HCT116 (cell line): ENCODE measurements at regions not wholly inside any gene's neighbourhood (a gene's known extent, or its start where the extent isn't known, plus 50 kb on each side); places are given as distances from the start of the nearest gene placed in this dataset.
A peak's percentile ranks its signal among the peaks of the same experiment; 100 is the strongest.

ENCODE experiments used
- ATAC-seq: fragments of 200-7000 bp; cut with Tn5 transposase; 2 replicates; pipeline ENCODE4 v1.9.1; 2020; ENCODE audit warnings: mild to moderate bottlenecking, moderate library complexity
- BruUV-seq: library from RNA; stranded (reverse); fragments of 400-500 nt; replicated peaks from 2 replicates; lab custom pipeline; 2021; lab: Mats Ljungman, UMichigan
- CTCF ChIA-PET: fragments of 300-600 bp; sonication (Branson Sonifier 250); formaldehyde crosslinking; loops from one replicate; lab custom pipeline; 2021; ENCODE audit warnings: antibody characterized with exemption; lab: Charles Lee
- POLR2A ChIA-PET: fragments of 300-600, 350-600 bp; sonication (Branson Sonifier 250); formaldehyde crosslinking; loops from one replicate; lab custom pipeline; 2021; ENCODE audit warnings: antibody characterized with exemption; lab: Charles Lee
- RAD21 ChIA-PET, 2 experiments: fragments of 300-600 bp; sonication (Branson Sonifier 250); formaldehyde crosslinking; loops; one replicate each; lab custom pipeline; 2023; ENCODE audit warnings: low total read pairs in 2 of 2; ENCODE audit not compliant: uncharacterized antibody in 2 of 2, unreplicated experiment in 2 of 2, low non-redundant PET in 1 of 2; lab: Charles Lee
- DNase-seq: peaks from one replicate; pipeline ENCODE4 v3.0.0-alpha.2; 2010; ENCODE audit warnings: low read depth, low spot score
- H2AFZ ChIP-seq: fragments of 200-600 bp; shearing (Covaris generic), sonication (generic); 2 replicates; pipeline ENCODE4 v1.6.1; 2017; ENCODE audit warnings: low read depth, mixed run types, mixed read lengths, antibody characterized with exemption, low read length; ENCODE audit not compliant: poor library complexity, severe bottlenecking
- H3K27ac ChIP-seq: 2 replicates; pipeline ENCODE4 v1.5.1; 2012; ENCODE audit warnings: low read depth, low read length
- H3K27me3 ChIP-seq: fragments of 200-600 bp; sonication (generic); 2 replicates; pipeline ENCODE4 v1.6.1; 2016; ENCODE audit warnings: mixed run types, low read length, mixed read lengths; ENCODE audit not compliant: insufficient read depth
- H3K36me3 ChIP-seq, 2 experiments: fragments of 200-500 bp in 1 of 2; fragments of 200-600 bp in 1 of 2; sonication (Bioruptor generic) in 1 of 2; sonication (generic) in 1 of 2; 2 replicates each; pipeline versions ENCODE4 v1.5.1 to v1.6.1; 2014 to 2016; ENCODE audit warnings: low read length in 2 of 2, inconsistent platforms in 1 of 2, mixed read lengths in 1 of 2, mixed run types in 1 of 2; ENCODE audit not compliant: insufficient read depth in 2 of 2, control insufficient read depth in 1 of 2
- H3K4me1 ChIP-seq, 2 experiments: fragments of 200-600 bp in 1 of 2; sonication (generic) in 1 of 2; 2 replicates each; pipeline versions ENCODE4 v1.5.1 to v1.6.1; 2012 to 2017; ENCODE audit warnings: low read length in 2 of 2, inconsistent platforms in 1 of 2, mild to moderate bottlenecking in 1 of 2, mixed read lengths in 1 of 2, mixed run types in 1 of 2, moderate library complexity in 1 of 2; ENCODE audit not compliant: insufficient read depth in 2 of 2, control insufficient read depth in 1 of 2
- H3K4me2 ChIP-seq: fragments of 200-600 bp; sonication (generic); 2 replicates; pipeline ENCODE4 v1.6.1; 2017; ENCODE audit warnings: mixed run types, low read length, mixed read lengths
- H3K4me3 ChIP-seq, 2 experiments: fragments of 200-600 bp in 1 of 2; sonication (generic) in 1 of 2; replicated peaks in 1 of 2; 2 replicates each; pipeline ENCODE4 v1.5.1; 2011 to 2016; ENCODE audit warnings: low read length in 2 of 2, control low read depth in 1 of 2, low read depth in 1 of 2, mild to moderate bottlenecking in 1 of 2, mixed read lengths in 1 of 2, mixed run types in 1 of 2
- H3K79me2 ChIP-seq: fragments of 200-600 bp; sonication (generic); 2 replicates; pipeline ENCODE4 v1.6.1; 2017; ENCODE audit warnings: mild to moderate bottlenecking, mixed run types, low read length, moderate library complexity, mixed read lengths; ENCODE audit not compliant: insufficient read depth
- H3K9ac ChIP-seq: fragments of 200-600 bp; sonication (generic); 2 replicates; pipeline ENCODE4 v1.6.1; 2016; ENCODE audit warnings: low read length, mixed read lengths
- H3K9me2 ChIP-seq: fragments of 200-600 bp; sonication (generic), shearing (Covaris generic); 2 replicates; pipeline ENCODE4 v1.6.1; 2017; ENCODE audit warnings: mixed run types, mild to moderate bottlenecking, moderate library complexity; ENCODE audit not compliant: insufficient read depth
- H3K9me3 ChIP-seq, 2 experiments: fragments of 200-500 bp in 1 of 2; fragments of 200-600 bp in 1 of 2; sonication (Bioruptor generic) in 1 of 2; sonication (generic) in 1 of 2; 2 replicates each; pipeline ENCODE4 v1.6.1; 2014 to 2017; ENCODE audit warnings: low read length in 2 of 2, mixed read lengths in 2 of 2, inconsistent platforms in 1 of 2, low read depth in 1 of 2, mild to moderate bottlenecking in 1 of 2, mixed run types in 1 of 2, moderate library complexity in 1 of 2; ENCODE audit not compliant: control insufficient read depth in 1 of 2, insufficient read depth in 1 of 2
- H4K20me1 ChIP-seq: fragments of 200-600 bp; sonication (generic), shearing (Covaris generic); 2 replicates; pipeline ENCODE4 v1.6.1; 2017; ENCODE audit warnings: mixed run types, mild to moderate bottlenecking, moderate library complexity; ENCODE audit not compliant: insufficient read depth
- CBX3 ChIP-seq: IDR thresholded peaks from 2 replicates; pipeline ENCODE4 v1.6.1; 2012; ENCODE audit warnings: low read depth
- CEBPB ChIP-seq: IDR thresholded peaks from 2 replicates; pipeline ENCODE4 v1.6.1; 2012; ENCODE audit warnings: low read depth
- EGR1 ChIP-seq: IDR thresholded peaks from 2 replicates; pipeline ENCODE4 v1.6.1; 2012; ENCODE audit warnings: low read depth
- ELF1 ChIP-seq: IDR thresholded peaks from 2 replicates; pipeline ENCODE4 v1.6.1; 2012; ENCODE audit warnings: low read depth, borderline replicate concordance
- EZH2 ChIP-seq: fragments of 200-600 bp; sonication (generic); IDR thresholded peaks from 2 replicates; pipeline ENCODE4 v1.6.1; 2017; ENCODE audit warnings: antibody characterized with exemption, mixed run types
- EZH2phosphoT487 ChIP-seq: fragments of 200-600 bp; IDR thresholded peaks from 2 replicates; pipeline ENCODE4 v1.6.1; 2018; ENCODE audit warnings: antibody characterized with exemption, borderline replicate concordance
- FOSL1 ChIP-seq: IDR thresholded peaks from 2 replicates; pipeline ENCODE4 v1.6.1; 2012; ENCODE audit warnings: low read depth
- JUND ChIP-seq: IDR thresholded peaks from 2 replicates; pipeline ENCODE4 v1.6.1; 2012
- POLR2AphosphoS5 ChIP-seq: IDR thresholded peaks from 2 replicates; pipeline ENCODE4 v1.6.1; 2011; ENCODE audit warnings: mild to moderate bottlenecking, low read depth, low read length, moderate library complexity
- RAD21 ChIP-seq: IDR thresholded peaks from 2 replicates; pipeline ENCODE4 v1.6.1; 2012; ENCODE audit warnings: low read depth, mild to moderate bottlenecking
- SIN3A ChIP-seq: IDR thresholded peaks from 2 replicates; pipeline ENCODE4 v1.6.1; 2012; ENCODE audit warnings: low read depth
- SP1 ChIP-seq: IDR thresholded peaks from 2 replicates; pipeline ENCODE4 v1.6.1; 2012; ENCODE audit warnings: low read depth
- SRF ChIP-seq: IDR thresholded peaks from 2 replicates; pipeline ENCODE4 v1.6.1; 2012; ENCODE audit warnings: low read depth
- TCF7L2 ChIP-seq: IDR thresholded peaks from 2 replicates; pipeline ENCODE4 v1.7.0; 2011; ENCODE audit warnings: borderline replicate concordance, inconsistent platforms; ENCODE audit not compliant: insufficient read depth, insufficient read length; ENCODE audit errors: extremely low read depth
- YY1 ChIP-seq: IDR thresholded peaks from 2 replicates; pipeline ENCODE4 v1.6.1; 2011; ENCODE audit warnings: low read length, low read depth, moderate library complexity, mild to moderate bottlenecking; ENCODE audit not compliant: insufficient replicate concordance; ENCODE audit errors: extremely low read depth
- ZFX ChIP-seq: fragments of 450-650 bp; IDR thresholded peaks from 2 replicates; pipeline ENCODE4 v1.6.1; 2017
- ZNF274 ChIP-seq: fragments of 200-500 bp; sonication (Bioruptor generic); IDR thresholded peaks from 2 replicates; pipeline ENCODE4 v1.6.1; 2014; ENCODE audit warnings: mild to moderate bottlenecking, low read depth, low read length, inconsistent platforms
- intact Hi-C: fragments of 100-400 bp; cut with micrococcal nuclease; formaldehyde crosslinking; loops from 2 replicates; pipeline ENCODE4 v1.10.0; 2022
- TF ChIP-seq, protein P1 (sequence below): IDR thresholded peaks from 2 replicates; pipeline ENCODE4 v1.6.1; 2012
- TF ChIP-seq, protein P2 (sequence below), 3 experiments: fragments of 200-600 bp in 1 of 3; sonication (generic) in 1 of 3; IDR thresholded peaks in 2 of 3; conservative IDR thresholded peaks in 1 of 3; 2 replicates each; pipeline ENCODE4 v1.5.1; 2012 to 2017; ENCODE audit warnings: low read depth in 2 of 3, low read length in 2 of 3, antibody characterized with exemption in 1 of 3, borderline replicate concordance in 1 of 3, control low read depth in 1 of 3, mild to moderate bottlenecking in 1 of 3, mixed read lengths in 1 of 3, mixed run types in 1 of 3, moderate library complexity in 1 of 3; ENCODE audit not compliant: insufficient read depth in 1 of 3
- TF ChIP-seq, protein P3 (sequence below): IDR thresholded peaks from 2 replicates; pipeline ENCODE4 v1.6.1; 2012; ENCODE audit warnings: low read depth
- TF ChIP-seq, protein P4 (sequence below): IDR thresholded peaks from 2 replicates; pipeline ENCODE4 v1.6.1; 2012

DNA sequence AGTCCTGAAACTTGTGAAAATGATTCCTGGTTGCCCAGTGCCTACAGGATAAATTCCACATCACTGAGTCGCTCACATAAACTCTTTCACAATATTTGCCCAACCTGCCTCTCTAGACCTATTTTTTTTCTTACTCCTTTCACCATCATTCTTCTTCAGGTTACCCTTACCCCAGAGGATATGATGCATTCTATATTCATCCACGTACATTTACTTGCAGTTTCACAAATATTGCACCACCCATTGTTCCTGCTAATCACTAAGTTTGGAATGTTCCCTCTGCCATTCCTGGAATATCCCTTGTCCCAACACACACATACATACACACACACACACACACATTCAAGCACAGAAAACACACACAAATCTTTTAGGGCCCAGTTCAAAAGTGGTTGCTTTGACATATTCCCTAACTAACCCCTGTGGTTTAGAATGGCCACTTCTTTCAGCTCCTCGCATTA lies 379.5 kb downstream of the ETS1 start:
- Histone ChIP-seq H3K36me3 (0 out of 4 replicates have a peak, but pooled peaks cover 0 to 5% of the 10 kb centered on the region in 2 experiments), H3K4me1 (peaks cover 38 to 51% of the 10 kb centered on the region in 2 experiments), H3K79me2 (no peaks in the 10 kb centered on the region), H2AFZ (peak overlapping the region; percentile 5), H3K9ac (peak overlapping the region; percentile 6; the same call in 1 of the 2 replicates), H3K4me2 (peak overlapping the region; percentile 73), H3K9me2 (no peaks in the 10 kb centered on the region; the same call in 1 of the 2 replicates), H3K27ac (no peak overlapping the region), H3K9me3 (no peaks in the 10 kb centered on the region), H3K4me3 (peak overlapping the region in 1 of 2 experiments; percentile 17; a peak in 1 of 4 replicates), H4K20me1 (no peaks in the 10 kb centered on the region), H3K27me3 (no peaks in the 10 kb centered on the region)
- intact Hi-C loops = loop anchor here (5.0 kb wide), 1 partner anchor 239 kb away; no protein-coding TSS in a partner anchor
- peak; percentile 35 for ATAC-seq
- CTCF ChIA-PET = no interaction called here
- POLR2A ChIA-PET = no interaction called here
- BruUV-seq = no TSS peak
- peak; percentile 77 for DNase-seq
- RAD21 ChIA-PET = no interaction called here
- TF ChIP-seq SP1 = peak; percentile 85
- TF ChIP-seq, protein P1, sequence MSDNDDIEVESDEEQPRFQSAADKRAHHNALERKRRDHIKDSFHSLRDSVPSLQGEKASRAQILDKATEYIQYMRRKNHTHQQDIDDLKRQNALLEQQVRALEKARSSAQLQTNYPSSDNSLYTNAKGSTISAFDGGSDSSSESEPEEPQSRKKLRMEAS = peak; percentile 38
- TF ChIP-seq ELF1 = no peak
- TF ChIP-seq JUND = peak; percentile 81
- TF ChIP-seq FOSL1 = peak; percentile 84
- peak; percentile 84 for TF ChIP-seq CBX3
- TF ChIP-seq ZNF274 = no peak
- TF ChIP-seq SRF = 0 out of 2 replicates have a peak, but pooled peaks have one; percentile 48
- TF ChIP-seq, protein P2, sequence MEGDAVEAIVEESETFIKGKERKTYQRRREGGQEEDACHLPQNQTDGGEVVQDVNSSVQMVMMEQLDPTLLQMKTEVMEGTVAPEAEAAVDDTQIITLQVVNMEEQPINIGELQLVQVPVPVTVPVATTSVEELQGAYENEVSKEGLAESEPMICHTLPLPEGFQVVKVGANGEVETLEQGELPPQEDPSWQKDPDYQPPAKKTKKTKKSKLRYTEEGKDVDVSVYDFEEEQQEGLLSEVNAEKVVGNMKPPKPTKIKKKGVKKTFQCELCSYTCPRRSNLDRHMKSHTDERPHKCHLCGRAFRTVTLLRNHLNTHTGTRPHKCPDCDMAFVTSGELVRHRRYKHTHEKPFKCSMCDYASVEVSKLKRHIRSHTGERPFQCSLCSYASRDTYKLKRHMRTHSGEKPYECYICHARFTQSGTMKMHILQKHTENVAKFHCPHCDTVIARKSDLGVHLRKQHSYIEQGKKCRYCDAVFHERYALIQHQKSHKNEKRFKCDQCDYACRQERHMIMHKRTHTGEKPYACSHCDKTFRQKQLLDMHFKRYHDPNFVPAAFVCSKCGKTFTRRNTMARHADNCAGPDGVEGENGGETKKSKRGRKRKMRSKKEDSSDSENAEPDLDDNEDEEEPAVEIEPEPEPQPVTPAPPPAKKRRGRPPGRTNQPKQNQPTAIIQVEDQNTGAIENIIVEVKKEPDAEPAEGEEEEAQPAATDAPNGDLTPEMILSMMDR (IDR thresholded peaks at IDR 0.05 in 2 of 3, conservative IDR thresholded peaks at IDR 0.05 in 1 of 3; ENCODE audit: borderline replicate concordance in 1 of 3, insufficient read depth in 1 of 3, low read depth in 2 of 3, low read length in 2 of 3) = no peak
- TF ChIP-seq, protein P3, sequence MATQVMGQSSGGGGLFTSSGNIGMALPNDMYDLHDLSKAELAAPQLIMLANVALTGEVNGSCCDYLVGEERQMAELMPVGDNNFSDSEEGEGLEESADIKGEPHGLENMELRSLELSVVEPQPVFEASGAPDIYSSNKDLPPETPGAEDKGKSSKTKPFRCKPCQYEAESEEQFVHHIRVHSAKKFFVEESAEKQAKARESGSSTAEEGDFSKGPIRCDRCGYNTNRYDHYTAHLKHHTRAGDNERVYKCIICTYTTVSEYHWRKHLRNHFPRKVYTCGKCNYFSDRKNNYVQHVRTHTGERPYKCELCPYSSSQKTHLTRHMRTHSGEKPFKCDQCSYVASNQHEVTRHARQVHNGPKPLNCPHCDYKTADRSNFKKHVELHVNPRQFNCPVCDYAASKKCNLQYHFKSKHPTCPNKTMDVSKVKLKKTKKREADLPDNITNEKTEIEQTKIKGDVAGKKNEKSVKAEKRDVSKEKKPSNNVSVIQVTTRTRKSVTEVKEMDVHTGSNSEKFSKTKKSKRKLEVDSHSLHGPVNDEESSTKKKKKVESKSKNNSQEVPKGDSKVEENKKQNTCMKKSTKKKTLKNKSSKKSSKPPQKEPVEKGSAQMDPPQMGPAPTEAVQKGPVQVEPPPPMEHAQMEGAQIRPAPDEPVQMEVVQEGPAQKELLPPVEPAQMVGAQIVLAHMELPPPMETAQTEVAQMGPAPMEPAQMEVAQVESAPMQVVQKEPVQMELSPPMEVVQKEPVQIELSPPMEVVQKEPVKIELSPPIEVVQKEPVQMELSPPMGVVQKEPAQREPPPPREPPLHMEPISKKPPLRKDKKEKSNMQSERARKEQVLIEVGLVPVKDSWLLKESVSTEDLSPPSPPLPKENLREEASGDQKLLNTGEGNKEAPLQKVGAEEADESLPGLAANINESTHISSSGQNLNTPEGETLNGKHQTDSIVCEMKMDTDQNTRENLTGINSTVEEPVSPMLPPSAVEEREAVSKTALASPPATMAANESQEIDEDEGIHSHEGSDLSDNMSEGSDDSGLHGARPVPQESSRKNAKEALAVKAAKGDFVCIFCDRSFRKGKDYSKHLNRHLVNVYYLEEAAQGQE = no peak
- TF ChIP-seq YY1 = no peak
- TF ChIP-seq, protein P4, sequence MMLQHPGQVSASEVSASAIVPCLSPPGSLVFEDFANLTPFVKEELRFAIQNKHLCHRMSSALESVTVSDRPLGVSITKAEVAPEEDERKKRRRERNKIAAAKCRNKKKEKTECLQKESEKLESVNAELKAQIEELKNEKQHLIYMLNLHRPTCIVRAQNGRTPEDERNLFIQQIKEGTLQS = peak; percentile 72; the same call in 1 of the 2 replicates
- TF ChIP-seq POLR2AphosphoS5 = no peak
- TF ChIP-seq EGR1 = peak; percentile 38; the same call in 1 of the 2 replicates
- TF ChIP-seq SIN3A = no peak
- no peak for TF ChIP-seq ZFX
- peak; percentile 98 for TF ChIP-seq CEBPB
- peak; percentile 21; the same call in 1 of the 2 replicates for TF ChIP-seq RAD21
- TF ChIP-seq EZH2 = no peak
- no peak for TF ChIP-seq TCF7L2
- TF ChIP-seq EZH2phosphoT487 = no peak
